22Rv1 (cell line): ENCODE measurements at regions not wholly inside any gene's neighbourhood (a gene's known extent, or its start where the extent isn't known, plus 50 kb on each side); places are given as distances from the start of the nearest gene placed in this dataset.

ENCODE experiments used
- H3K27ac ChIP-seq: fragments of 450-650 bp; 2 replicates; pipeline ENCODE4 v1.5.1; 2017
- CTCF ChIP-seq: fragments of 450-650 bp; IDR thresholded peaks from 2 replicates; pipeline ENCODE4 v1.5.1; 2017; ENCODE audit warnings: mild to moderate bottlenecking
- ZFX ChIP-seq: fragments of 450-650 bp; IDR thresholded peaks from 2 replicates; pipeline ENCODE4 v1.6.1; 2017; ENCODE audit warnings: antibody characterized with exemption, borderline replicate concordance

DNA sequence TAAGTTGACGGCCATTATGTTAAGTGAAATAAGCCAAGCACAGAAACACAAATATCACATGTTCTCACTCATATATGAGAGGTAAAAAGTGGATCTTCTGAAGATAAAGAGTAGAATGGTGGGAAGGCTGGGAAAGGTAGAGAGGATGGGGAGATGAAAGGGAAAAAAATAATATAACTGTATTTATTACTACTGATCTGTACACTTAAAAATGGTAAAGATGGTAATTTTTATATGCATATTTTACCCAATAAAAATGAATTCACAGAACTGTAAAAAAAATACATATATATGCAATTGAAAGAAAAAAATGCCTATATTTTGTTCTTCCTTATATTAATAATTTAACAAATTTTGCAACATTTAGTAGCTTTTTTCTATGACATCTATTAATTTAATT, 694.4 kb upstream of the MARCKS start:
- H3K27ac ChIP-seq: no peak overlapping the region
- TF ChIP-seq CTCF (no peak), ZFX (no peak)

DNA sequence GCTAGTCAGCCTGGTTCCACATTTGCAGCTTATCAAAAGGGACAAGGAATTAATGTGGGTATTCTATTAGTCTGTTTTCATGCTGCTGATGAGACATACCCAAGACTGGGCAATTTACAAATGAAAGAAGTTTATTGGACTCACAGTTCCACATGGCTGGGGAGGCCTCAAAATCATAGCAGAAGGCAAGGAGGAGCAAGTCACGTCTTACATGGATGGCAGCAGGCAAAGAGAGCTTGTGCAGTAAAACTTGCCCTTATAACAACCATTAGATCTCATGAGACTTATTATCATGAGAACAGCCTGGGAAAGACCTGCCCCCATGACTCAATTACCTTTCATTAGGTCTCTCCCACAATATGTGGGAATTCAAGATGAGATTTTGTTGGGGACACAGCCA, 689.1 kb upstream of the MARCKS start:
- TF ChIP-seq CTCF (no peak), ZFX (no peak)

GRCh38 chr6:113169484-113169883, 687.7 kb upstream of the MARCKS start:
- no peak overlapping the region for H3K27ac ChIP-seq
- TF ChIP-seq ZFX (no peak), CTCF (no peak)

More for the DNA sequence above, 689.1 kb upstream of the MARCKS start:
- H3K27ac ChIP-seq: no peak overlapping the region

- TF ChIP-seq ZFX (no peak), CTCF (no peak)
- H3K27ac ChIP-seq: no peak overlapping the region
These were observed 686.7 kb upstream of the MARCKS start for GRCh38 chr6:113170454-113170853.

- no peak for TF ChIP-seq ZFX
- TF ChIP-seq CTCF: no peak
- no peak overlapping the region for H3K27ac ChIP-seq
These were observed 685.3 kb upstream of the MARCKS start for GRCh38 chr6:113171882-113172281.

DNA sequence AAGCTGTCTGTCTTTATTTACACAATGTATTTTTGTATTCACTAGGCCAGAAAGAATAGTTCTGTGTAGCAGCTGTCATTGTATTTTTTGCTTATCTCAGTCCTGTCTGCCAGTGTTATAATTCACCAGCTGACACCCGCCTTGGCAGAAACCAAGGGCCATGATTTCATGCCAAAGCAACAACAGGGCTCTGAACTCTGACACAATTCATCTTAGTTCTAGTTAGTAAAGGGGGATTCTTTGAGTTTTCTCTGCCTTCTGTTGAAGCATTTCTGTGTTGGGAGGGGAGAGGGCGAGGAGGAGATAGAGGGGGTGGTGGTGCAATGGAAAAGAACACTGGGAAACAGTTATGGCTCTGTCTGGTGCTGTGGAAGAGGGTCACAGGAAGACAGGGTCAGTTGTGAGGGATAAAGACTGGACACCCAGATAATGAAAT, 684.6 kb upstream of the MARCKS start:
- no peak for TF ChIP-seq ZFX
- TF ChIP-seq CTCF: no peak
- H3K27ac ChIP-seq: no peak overlapping the region

- no peak overlapping the region for H3K27ac ChIP-seq
- TF ChIP-seq ZFX: no peak
- no peak for TF ChIP-seq CTCF
These were observed 678.8 kb upstream of the MARCKS start for GRCh38 chr6:113178349-113178748.
